NCI-H146 treated with DMSO at 0.1 percent for 48 hours (cell line): ENCODE measurements at regions not wholly inside any gene's neighbourhood (a gene's known extent, or its start where the extent isn't known, plus 50 kb on each side); places are given as distances from the start of the nearest gene placed in this dataset.
"Not testable (repeated sequence)": the region's sequence is repeated elsewhere in the genome, so short reads cannot be mapped to it uniquely, and the experiment has no call there.

Experiments used
- DNase-seq: peaks from one replicate; lab custom pipeline; 2025; ENCODE audit not compliant: unreplicated experiment; lab: John Stamatoyannopoulos, UW

DNA sequence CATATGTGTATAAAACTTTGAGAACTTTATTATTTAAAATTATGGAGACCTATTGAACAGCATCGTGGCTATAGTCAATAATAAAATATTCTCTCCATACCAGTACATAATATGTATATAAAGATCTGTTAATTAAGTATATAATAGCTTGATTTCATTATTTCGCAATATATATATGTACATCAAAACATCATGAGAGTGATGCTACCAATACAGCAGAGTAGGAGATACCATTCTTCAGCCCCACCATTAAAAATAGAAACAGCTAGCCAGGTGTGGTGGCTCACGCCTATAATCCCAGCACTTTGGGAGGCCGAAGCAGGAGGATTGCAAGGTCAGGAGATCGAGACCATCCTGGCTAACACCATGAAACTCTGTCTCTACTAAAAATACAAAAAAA lies 1755.3 kb upstream of the SPRY2 start:
- no peak for DNase-seq

GRCh38 chr13:82092312-82092711 lies 1751.4 kb upstream of the SPRY2 start:
- DNase-seq = no peak

- no peak for DNase-seq
Observed at GRCh38 chr13:82088781-82089180, 1747.9 kb upstream of the SPRY2 start.

DNA sequence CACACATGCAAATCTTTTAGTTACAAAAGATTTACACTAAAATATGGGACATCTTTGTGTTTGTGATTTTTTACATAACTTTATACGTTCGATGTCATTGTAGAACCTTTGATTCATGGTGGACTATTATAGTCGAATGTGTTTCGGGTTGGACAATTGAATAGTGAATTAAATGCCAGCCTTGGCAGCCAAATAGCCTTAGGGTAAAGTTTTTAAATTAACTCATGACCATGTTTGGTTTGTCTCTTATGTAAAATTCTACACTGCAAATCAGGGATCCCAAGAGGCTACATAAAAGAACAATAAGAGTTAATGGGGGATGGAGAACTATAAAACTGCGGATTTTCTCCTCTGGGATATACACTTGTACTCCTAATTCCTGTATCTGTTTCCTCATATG lies 1735.6 kb upstream of the SPRY2 start:
- DNase-seq = no peak

- DNase-seq = no peak
Observed at GRCh38 chr13:82070416-82070815, 1729.5 kb upstream of the SPRY2 start.

- DNase-seq = no peak
Observed at GRCh38 chr13:82062772-82063171, 1721.8 kb upstream of the SPRY2 start.

- no peak for DNase-seq
Observed at GRCh38 chr13:82058364-82058763, 1717.4 kb upstream of the SPRY2 start.

- DNase-seq = not testable (repeated sequence)
Observed at GRCh38 chr13:82045316-82045715, 1704.4 kb upstream of the SPRY2 start.

DNA sequence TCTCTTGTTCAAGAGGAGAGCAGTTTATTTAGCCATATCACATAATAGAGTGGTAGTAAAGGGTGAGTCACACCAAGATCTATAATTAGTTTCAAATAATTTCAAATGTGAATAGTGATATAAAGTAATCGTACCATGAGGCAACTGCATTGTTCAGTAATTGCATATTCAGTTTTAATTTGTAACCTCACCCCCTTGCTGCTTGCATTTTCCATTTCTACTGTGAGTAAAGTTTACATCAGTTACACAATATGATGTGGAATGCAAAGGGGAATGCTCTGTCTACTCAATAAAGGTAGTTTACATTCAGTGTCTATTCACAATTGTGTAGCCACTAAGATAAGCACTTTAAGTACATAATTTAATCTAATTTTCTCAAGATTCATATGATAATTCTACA lies 1695.7 kb upstream of the SPRY2 start:
- no peak for DNase-seq

- DNase-seq = no peak
Observed at GRCh38 chr13:82011355-82011754, 1670.4 kb upstream of the SPRY2 start.

- no peak for DNase-seq
Observed at GRCh38 chr13:82010780-82011179, 1669.9 kb upstream of the SPRY2 start.

DNA sequence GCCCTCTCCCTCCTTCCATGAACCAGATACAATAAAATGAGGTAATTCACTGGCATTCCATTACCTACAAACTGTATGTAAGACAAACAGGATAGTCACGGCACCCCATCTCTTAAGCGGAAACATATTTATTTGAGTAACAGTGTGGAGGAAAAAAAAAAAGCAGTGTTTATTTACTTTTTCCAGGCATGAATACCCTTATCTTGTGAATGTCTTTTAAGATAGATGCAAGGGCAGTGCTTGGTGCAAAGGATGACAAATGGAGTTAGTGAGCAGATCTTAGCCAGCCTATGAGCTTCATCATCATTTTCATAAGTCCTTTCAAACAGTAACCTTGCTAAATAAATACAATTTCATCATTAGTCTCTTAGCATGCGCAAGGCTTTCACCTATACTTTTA lies 1661.8 kb upstream of the SPRY2 start:
- DNase-seq = no peak

- DNase-seq = no peak
Observed at GRCh38 chr13:81995316-81995715, 1654.4 kb upstream of the SPRY2 start.

GRCh38 chr13:81990652-81991051 lies 1649.7 kb upstream of the SPRY2 start:
- no peak for DNase-seq

GRCh38 chr13:81988567-81988966 lies 1647.6 kb upstream of the SPRY2 start:
- DNase-seq = no peak

GRCh38 chr13:81987677-81988357 lies 1646.9 kb upstream of the SPRY2 start:
- DNase-seq = no peak

DNA sequence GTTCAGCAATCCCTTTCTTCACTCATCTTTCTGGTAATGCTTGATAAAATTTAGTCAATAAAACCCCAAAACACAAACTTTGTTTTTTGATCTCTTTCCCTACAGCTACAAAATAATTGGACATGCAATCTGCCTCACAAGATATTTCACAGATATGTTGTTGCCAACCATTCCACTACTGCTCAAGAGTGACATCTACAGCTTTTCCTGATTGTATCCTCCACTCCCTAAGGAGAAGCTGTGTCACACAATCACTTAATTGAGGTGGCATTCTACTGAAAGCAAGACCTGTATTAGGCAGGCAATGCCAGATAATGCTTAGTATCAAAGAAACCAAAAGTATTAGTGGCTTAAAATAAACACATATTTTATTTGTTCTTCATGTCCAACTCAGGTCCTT lies 1646.2 kb upstream of the SPRY2 start:
- DNase-seq = no peak

- no peak for DNase-seq
Observed at GRCh38 chr13:81986308-81986707, 1645.4 kb upstream of the SPRY2 start.

GRCh38 chr13:81957121-81957520 lies 1616.2 kb upstream of the SPRY2 start:
- DNase-seq = no peak

DNA sequence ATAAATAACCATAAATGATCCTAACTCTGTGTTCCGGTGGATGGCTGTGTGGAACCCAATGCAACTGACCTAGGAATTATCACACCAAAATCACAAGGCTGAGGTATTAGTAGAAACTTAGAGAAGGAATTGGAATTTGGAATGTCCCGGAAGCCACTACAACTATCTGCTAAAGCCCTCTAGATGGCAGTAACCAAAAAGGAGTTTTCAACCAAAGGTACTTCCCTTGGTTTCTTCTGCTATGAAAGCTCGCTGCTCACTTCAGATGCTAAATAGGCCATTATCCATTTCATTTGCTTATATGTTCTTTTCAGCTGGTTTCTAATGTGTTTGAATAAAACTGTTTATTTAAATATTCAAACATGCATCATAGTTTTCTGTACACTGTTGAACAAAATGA lies 1589.1 kb upstream of the SPRY2 start:
- peak; percentile 2 for DNase-seq

DNA sequence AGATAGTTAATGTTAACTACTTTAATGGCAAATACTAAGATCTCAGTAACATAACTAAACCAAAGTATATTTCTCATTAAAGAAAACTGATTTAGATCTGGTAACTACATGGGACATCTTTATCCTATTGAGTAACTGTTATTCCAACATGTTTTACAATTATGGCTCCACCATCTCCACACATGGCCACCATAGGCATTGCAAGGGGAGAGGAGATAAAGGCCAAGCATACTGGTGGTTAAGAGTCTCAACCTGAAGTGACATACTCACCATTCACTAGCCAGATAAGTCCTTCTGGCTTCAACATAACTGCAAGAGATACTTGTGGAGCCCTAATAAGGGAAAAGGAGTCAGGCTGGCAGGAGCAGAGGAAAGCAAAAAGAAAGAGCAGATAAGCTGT lies 1586.4 kb upstream of the SPRY2 start:
- DNase-seq = no peak

- no peak for DNase-seq
Observed at GRCh38 chr13:81917810-81918209, 1576.9 kb upstream of the SPRY2 start.

- DNase-seq = no peak
Observed at GRCh38 chr13:81916461-81916860, 1575.5 kb upstream of the SPRY2 start.
